Astrocyte (in vitro differentiated cells and primary cell): ENCODE measurements at regions not wholly inside any gene's neighbourhood (a gene's known extent, or its start where the extent isn't known, plus 50 kb on each side); places are given as distances from the start of the nearest gene placed in this dataset.

ENCODE experiments used
- EZH2 ChIP-seq: IDR thresholded peaks from 2 replicates; pipeline ENCODE4 v1.6.1; 2012; ENCODE audit warnings: mild to moderate bottlenecking, low read length, inconsistent platforms; ENCODE audit not compliant: insufficient read depth
- TF ChIP-seq, protein P1 (sequence below): IDR thresholded peaks from 2 replicates; pipeline ENCODE4 v1.5.1; 2011; ENCODE audit warnings: low read depth, mild to moderate bottlenecking, inconsistent platforms, low read length, moderate library complexity; ENCODE audit not compliant: insufficient read depth

DNA sequence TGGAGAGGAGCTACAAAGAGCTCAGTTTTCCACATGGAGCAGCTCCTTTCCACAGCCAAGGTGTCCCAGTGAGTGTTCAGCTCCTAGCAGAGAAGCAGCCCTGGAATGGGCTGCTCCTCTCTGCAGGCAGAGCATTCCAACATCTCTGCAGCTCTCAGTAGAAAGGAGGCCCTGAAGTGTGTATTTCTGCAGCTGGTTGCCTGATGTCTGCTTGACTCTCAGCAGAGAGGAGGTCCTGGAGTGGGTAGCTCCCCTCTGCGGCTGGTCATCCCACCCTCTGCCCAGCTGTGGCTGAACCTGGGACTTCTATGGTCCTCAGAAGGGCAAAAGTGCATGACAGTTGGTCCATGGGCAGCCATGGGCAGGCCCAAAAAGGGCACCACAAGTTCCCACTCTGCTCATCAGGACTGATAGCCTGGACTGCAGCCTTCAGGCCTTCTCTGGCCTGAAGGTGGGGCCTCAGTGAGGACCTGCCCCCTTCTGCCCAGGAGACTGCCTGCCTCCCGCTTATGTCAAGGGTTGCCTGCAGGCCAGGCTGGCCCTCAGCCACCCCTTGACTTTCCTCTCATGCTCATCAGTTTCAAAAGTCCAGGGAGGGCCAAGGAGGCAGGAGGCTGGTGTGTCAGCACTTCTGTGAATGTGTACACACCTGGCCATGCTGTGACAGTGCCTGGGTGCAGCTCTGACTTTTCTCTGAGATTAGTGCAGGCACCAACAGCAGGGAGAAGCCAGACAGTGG lies 605.9 kb upstream of the FAM174A start:
- TF ChIP-seq, protein P1, sequence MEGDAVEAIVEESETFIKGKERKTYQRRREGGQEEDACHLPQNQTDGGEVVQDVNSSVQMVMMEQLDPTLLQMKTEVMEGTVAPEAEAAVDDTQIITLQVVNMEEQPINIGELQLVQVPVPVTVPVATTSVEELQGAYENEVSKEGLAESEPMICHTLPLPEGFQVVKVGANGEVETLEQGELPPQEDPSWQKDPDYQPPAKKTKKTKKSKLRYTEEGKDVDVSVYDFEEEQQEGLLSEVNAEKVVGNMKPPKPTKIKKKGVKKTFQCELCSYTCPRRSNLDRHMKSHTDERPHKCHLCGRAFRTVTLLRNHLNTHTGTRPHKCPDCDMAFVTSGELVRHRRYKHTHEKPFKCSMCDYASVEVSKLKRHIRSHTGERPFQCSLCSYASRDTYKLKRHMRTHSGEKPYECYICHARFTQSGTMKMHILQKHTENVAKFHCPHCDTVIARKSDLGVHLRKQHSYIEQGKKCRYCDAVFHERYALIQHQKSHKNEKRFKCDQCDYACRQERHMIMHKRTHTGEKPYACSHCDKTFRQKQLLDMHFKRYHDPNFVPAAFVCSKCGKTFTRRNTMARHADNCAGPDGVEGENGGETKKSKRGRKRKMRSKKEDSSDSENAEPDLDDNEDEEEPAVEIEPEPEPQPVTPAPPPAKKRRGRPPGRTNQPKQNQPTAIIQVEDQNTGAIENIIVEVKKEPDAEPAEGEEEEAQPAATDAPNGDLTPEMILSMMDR, result no peak
- no peak for TF ChIP-seq EZH2
